ENCODE measurements at regions not wholly inside any gene's neighbourhood (a gene's known extent, or its start where the extent isn't known, plus 50 kb on each side); places are given as distances from the start of the nearest gene placed in this dataset.

DNA sequence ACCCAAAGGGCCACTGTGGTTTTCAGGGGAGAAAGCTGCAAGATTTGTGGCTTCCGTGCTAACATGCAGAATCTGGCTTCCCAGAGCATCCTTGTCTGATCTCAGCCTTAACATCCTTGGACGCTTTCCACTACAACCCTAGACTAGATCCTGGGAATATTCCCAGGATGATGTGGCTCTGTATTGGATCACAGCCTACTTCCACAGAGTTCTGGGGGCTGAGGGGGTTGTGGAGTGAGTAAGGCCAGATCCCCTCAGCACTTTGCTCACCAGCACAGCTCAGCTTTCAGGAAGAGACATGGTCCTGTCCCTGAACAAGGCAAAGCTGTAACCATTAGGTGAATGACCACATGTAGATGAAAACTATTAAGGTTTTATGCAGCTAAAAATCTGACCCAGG, 241.3 kb upstream of the MYO3A start:
- TF ChIP-seq, protein P1, sequence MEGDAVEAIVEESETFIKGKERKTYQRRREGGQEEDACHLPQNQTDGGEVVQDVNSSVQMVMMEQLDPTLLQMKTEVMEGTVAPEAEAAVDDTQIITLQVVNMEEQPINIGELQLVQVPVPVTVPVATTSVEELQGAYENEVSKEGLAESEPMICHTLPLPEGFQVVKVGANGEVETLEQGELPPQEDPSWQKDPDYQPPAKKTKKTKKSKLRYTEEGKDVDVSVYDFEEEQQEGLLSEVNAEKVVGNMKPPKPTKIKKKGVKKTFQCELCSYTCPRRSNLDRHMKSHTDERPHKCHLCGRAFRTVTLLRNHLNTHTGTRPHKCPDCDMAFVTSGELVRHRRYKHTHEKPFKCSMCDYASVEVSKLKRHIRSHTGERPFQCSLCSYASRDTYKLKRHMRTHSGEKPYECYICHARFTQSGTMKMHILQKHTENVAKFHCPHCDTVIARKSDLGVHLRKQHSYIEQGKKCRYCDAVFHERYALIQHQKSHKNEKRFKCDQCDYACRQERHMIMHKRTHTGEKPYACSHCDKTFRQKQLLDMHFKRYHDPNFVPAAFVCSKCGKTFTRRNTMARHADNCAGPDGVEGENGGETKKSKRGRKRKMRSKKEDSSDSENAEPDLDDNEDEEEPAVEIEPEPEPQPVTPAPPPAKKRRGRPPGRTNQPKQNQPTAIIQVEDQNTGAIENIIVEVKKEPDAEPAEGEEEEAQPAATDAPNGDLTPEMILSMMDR (conservative IDR thresholded peaks at IDR 0.05): no peak
- no peak for TF ChIP-seq ZFX (IDR thresholded peaks at IDR 0.05)

Data from C4-2B (cell line).